ENCODE measurements at regions not wholly inside any gene's neighbourhood (a gene's known extent, or its start where the extent isn't known, plus 50 kb on each side); places are given as distances from the start of the nearest gene placed in this dataset.

DNA sequence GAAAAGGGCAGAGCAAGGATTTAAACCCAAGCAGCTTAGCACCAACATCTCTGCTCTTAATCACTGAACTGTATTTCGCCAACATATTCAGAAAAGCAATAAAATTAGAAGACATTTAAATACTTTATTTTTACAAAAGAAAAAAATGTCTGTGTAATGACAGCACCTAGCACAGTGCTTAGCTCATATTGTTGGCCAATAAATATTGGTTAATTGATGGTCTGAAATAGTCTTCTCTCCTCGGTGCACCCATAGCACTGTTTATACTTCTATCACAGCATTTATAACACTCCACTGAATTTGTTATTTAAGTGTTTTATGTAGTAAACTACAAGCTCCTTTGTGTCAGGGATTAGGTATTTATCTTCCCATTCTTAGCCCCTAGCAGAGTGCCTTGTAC lies 70.9 kb upstream of the PLPPR4 start:
- H3K23ac ChIP-seq (ENCODE audit: insufficient read length, low read depth, low read length) = no peak overlapping the region
- Mint-ChIP-seq H3K27me3 (ENCODE audit: low read depth) (no peaks in the 10 kb centered on the region), H3K4me3 (no peak overlapping the region), H3K4me1 (no peaks in the 10 kb centered on the region), H3K36me3 (ENCODE audit: insufficient read depth in 1 of 3, low read depth in 3 of 3) (no peaks in the 10 kb centered on the region), H3K27ac (no peak overlapping the region), H3K9me3 (peaks cover 0 to 3% of the 10 kb centered on the region in 2 experiments; a peak in 1 of 5 replicates)
- H2AFZ ChIP-seq (ENCODE audit: low read length) = no peak overlapping the region
- H3K79me2 ChIP-seq (ENCODE audit: insufficient read depth, low read length) = no peaks in the 10 kb centered on the region
- no peak overlapping the region for H2BK15ac ChIP-seq (ENCODE audit: low read depth, low read length)
- H4K8ac ChIP-seq (replicated peaks; ENCODE audit: insufficient read length, low read depth, low read length) = no peak overlapping the region
- H2BK20ac ChIP-seq (ENCODE audit: low read depth, low read length, poor library complexity, severe bottlenecking) = no peak overlapping the region
- H3K9ac ChIP-seq (ENCODE audit: extremely low read depth, insufficient read length, low read length) = no peak overlapping the region
- H2BK120ac ChIP-seq (ENCODE audit: low read depth, low read length, poor library complexity, severe bottlenecking) = no peak overlapping the region
- no peaks in the 10 kb centered on the region for H3K79me1 ChIP-seq (ENCODE audit: insufficient read depth, low read depth, low read length, poor library complexity, severe bottlenecking)
- H3K4me2 ChIP-seq (ENCODE audit: insufficient read depth, insufficient read length, low read length) = no peak overlapping the region
- no peak overlapping the region for H2BK12ac ChIP-seq (ENCODE audit: insufficient read length, low read depth, low read length)
- TF ChIP-seq, protein P1, sequence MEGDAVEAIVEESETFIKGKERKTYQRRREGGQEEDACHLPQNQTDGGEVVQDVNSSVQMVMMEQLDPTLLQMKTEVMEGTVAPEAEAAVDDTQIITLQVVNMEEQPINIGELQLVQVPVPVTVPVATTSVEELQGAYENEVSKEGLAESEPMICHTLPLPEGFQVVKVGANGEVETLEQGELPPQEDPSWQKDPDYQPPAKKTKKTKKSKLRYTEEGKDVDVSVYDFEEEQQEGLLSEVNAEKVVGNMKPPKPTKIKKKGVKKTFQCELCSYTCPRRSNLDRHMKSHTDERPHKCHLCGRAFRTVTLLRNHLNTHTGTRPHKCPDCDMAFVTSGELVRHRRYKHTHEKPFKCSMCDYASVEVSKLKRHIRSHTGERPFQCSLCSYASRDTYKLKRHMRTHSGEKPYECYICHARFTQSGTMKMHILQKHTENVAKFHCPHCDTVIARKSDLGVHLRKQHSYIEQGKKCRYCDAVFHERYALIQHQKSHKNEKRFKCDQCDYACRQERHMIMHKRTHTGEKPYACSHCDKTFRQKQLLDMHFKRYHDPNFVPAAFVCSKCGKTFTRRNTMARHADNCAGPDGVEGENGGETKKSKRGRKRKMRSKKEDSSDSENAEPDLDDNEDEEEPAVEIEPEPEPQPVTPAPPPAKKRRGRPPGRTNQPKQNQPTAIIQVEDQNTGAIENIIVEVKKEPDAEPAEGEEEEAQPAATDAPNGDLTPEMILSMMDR (conservative IDR thresholded peaks at IDR 0.05) = no peak
- H3K56ac ChIP-seq (ENCODE audit: insufficient read length, low read depth, low read length) = no peak overlapping the region
- no CpG with 5 or more reads among the region's 2 CpGs for WGBS (ENCODE audit: extremely low coverage, insufficient read length, low lambda C conversion rate)
- H3K18ac ChIP-seq (ENCODE audit: insufficient read length, low read depth, low read length) = no peak overlapping the region
- no peak overlapping the region for H3K27ac ChIP-seq (ENCODE audit: insufficient read length, low read depth, low read length)
- H2BK5ac ChIP-seq (ENCODE audit: insufficient read length, low read length) = no peak overlapping the region
- no peak for DNase-seq
- no peak overlapping the region for H2AK5ac ChIP-seq (ENCODE audit: insufficient read length, low read length)
- no peak overlapping the region for H3K4ac ChIP-seq (ENCODE audit: low read depth, low read length)
- no peaks in the 10 kb centered on the region for H4K20me1 ChIP-seq (ENCODE audit: control insufficient read depth, insufficient read depth, insufficient read length)
- H3T11ph ChIP-seq (ENCODE audit: low read length) = no peak overlapping the region
- no peak overlapping the region for H3K14ac ChIP-seq (ENCODE audit: insufficient read depth, low read length)
- H4K91ac ChIP-seq (ENCODE audit: insufficient read length, low read depth, low read length) = no peak overlapping the region
- no peaks in the 10 kb centered on the region for H3K4me1 ChIP-seq (ENCODE audit: insufficient read depth, low read length)
- H4K5ac ChIP-seq (ENCODE audit: insufficient read length, low read depth, low read length) = no peak overlapping the region
- no peaks in the 10 kb centered on the region for H3K27me3 ChIP-seq (ENCODE audit: insufficient read depth, low read length)
- H3K23me2 ChIP-seq (ENCODE audit: insufficient read length, low read depth, low read length, poor library complexity, severe bottlenecking) = no peaks in the 10 kb centered on the region
- H3K9me3 ChIP-seq (ENCODE audit: control insufficient read depth, low read depth, low read length) = no peaks in the 10 kb centered on the region

All from H9 (cell line).